HL-60 (cell line): ENCODE measurements at regions not wholly inside any gene's neighbourhood (a gene's known extent, or its start where the extent isn't known, plus 50 kb on each side); places are given as distances from the start of the nearest gene placed in this dataset.

ENCODE experiments used
- POLR2AphosphoS5 ChIP-seq: IDR thresholded peaks from 2 replicates; pipeline ENCODE4 v1.6.1; 2012; ENCODE audit warnings: low read depth
- TF ChIP-seq, protein P1 (sequence below): IDR thresholded peaks from one replicate; pipeline ENCODE4 v1.5.1; 2011; ENCODE audit warnings: low read length, control low read depth, inconsistent platforms; ENCODE audit not compliant: insufficient read depth

DNA sequence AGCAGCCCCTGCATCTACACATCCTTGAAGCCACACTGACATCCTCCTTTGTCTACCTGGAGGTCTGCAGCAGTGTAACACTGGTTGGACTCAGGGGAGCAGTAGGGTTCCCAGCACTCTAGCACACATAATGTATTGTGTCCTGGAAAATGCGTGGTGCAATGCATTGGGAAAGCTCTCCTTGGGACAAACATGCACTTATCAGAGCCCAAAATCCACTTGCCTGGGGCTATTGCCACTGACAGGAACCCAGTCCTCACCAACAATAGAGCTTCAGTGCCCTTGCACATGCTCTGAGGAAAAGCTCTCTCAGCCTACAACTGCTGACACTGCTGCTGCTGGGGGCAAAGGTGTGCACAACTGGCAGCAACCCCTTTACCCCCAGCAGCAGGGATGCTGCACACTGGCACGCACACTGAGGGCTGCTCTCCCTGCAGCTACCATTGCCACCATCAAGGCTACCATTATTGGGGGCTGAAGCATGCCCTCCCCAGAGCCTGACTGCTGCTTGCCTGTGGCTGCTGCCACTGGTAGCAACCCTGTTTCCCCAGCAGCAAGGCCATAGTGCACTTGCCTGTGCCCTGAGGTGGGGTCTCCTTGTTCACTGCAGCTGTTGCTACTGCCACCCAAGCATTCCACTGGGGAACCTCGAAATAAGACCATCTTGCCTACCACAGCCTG is 221.9 kb downstream of the SLC38A4 start:
- TF ChIP-seq, protein P1, sequence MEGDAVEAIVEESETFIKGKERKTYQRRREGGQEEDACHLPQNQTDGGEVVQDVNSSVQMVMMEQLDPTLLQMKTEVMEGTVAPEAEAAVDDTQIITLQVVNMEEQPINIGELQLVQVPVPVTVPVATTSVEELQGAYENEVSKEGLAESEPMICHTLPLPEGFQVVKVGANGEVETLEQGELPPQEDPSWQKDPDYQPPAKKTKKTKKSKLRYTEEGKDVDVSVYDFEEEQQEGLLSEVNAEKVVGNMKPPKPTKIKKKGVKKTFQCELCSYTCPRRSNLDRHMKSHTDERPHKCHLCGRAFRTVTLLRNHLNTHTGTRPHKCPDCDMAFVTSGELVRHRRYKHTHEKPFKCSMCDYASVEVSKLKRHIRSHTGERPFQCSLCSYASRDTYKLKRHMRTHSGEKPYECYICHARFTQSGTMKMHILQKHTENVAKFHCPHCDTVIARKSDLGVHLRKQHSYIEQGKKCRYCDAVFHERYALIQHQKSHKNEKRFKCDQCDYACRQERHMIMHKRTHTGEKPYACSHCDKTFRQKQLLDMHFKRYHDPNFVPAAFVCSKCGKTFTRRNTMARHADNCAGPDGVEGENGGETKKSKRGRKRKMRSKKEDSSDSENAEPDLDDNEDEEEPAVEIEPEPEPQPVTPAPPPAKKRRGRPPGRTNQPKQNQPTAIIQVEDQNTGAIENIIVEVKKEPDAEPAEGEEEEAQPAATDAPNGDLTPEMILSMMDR: no peak
- no peak for TF ChIP-seq POLR2AphosphoS5
